ENCODE measurements at regions not wholly inside any gene's neighbourhood (a gene's known extent, or its start where the extent isn't known, plus 50 kb on each side); places are given as distances from the start of the nearest gene placed in this dataset.

DNA sequence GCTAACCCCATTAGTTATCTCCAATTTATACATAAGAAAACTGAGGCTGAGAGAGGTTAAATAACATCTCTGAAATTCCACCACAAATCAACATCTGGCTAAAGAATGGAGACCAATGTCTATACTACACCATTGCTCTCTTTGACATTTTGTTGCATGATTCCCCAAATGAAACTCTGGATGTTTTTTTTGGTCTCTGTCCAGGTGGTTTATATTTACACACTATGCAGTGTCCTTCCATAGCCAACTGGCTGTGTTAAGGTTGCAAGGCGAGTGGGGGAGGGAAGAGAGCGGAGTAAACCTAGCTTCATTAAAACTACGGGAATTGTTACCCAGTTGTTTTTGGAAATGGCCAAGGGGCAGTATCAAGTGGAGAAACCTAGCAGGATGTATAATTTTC, 67.2 kb downstream of the KIF4B start:
- no TSS peak for BruUV-seq (replicated peaks)
- ATAC-seq, result no peak
- no peak overlapping the region for H3K4me2 ChIP-seq (ENCODE audit: low read length)
- POLR2A ChIA-PET, result no interaction called here
- intact Hi-C loops (cut with micrococcal nuclease), result no loop called here
- TF ChIP-seq CEBPB (IDR thresholded peaks at IDR 0.05; ENCODE audit: low read depth), result no peak
- TF ChIP-seq EZH2phosphoT487 (IDR thresholded peaks at IDR 0.05; ENCODE audit: borderline replicate concordance), result no peak
- no peak for TF ChIP-seq ZFX (IDR thresholded peaks at IDR 0.05)
- TF ChIP-seq, protein P1, sequence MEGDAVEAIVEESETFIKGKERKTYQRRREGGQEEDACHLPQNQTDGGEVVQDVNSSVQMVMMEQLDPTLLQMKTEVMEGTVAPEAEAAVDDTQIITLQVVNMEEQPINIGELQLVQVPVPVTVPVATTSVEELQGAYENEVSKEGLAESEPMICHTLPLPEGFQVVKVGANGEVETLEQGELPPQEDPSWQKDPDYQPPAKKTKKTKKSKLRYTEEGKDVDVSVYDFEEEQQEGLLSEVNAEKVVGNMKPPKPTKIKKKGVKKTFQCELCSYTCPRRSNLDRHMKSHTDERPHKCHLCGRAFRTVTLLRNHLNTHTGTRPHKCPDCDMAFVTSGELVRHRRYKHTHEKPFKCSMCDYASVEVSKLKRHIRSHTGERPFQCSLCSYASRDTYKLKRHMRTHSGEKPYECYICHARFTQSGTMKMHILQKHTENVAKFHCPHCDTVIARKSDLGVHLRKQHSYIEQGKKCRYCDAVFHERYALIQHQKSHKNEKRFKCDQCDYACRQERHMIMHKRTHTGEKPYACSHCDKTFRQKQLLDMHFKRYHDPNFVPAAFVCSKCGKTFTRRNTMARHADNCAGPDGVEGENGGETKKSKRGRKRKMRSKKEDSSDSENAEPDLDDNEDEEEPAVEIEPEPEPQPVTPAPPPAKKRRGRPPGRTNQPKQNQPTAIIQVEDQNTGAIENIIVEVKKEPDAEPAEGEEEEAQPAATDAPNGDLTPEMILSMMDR (IDR thresholded peaks at IDR 0.05 in 2 of 3, conservative IDR thresholded peaks at IDR 0.05 in 1 of 3; ENCODE audit: borderline replicate concordance in 1 of 3, insufficient read depth in 1 of 3, low read depth in 2 of 3, low read length in 2 of 3), result no peak
- no peak for TF ChIP-seq FOSL1 (IDR thresholded peaks at IDR 0.05; ENCODE audit: low read depth)
- TF ChIP-seq, protein P2, sequence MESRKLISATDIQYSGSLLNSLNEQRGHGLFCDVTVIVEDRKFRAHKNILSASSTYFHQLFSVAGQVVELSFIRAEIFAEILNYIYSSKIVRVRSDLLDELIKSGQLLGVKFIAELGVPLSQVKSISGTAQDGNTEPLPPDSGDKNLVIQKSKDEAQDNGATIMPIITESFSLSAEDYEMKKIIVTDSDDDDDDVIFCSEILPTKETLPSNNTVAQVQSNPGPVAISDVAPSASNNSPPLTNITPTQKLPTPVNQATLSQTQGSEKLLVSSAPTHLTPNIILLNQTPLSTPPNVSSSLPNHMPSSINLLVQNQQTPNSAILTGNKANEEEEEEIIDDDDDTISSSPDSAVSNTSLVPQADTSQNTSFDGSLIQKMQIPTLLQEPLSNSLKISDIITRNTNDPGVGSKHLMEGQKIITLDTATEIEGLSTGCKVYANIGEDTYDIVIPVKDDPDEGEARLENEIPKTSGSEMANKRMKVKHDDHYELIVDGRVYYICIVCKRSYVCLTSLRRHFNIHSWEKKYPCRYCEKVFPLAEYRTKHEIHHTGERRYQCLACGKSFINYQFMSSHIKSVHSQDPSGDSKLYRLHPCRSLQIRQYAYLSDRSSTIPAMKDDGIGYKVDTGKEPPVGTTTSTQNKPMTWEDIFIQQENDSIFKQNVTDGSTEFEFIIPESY (IDR thresholded peaks at IDR 0.05; ENCODE audit: extremely low read depth, insufficient replicate concordance, low read length), result no peak
- TF ChIP-seq CBX3 (IDR thresholded peaks at IDR 0.05; ENCODE audit: low read depth), result no peak
- no peak for TF ChIP-seq JUND (IDR thresholded peaks at IDR 0.05)
- TF ChIP-seq SP1 (IDR thresholded peaks at IDR 0.05; ENCODE audit: low read depth), result no peak
- no peak for TF ChIP-seq TCF7L2 (IDR thresholded peaks at IDR 0.05; ENCODE audit: borderline replicate concordance, extremely low read depth, insufficient read depth, insufficient read length)
- no peak for TF ChIP-seq EGR1 (IDR thresholded peaks at IDR 0.05; ENCODE audit: low read depth)
- no peak for TF ChIP-seq ZNF274 (IDR thresholded peaks at IDR 0.05; ENCODE audit: low read depth, low read length)
- TF ChIP-seq POLR2A (IDR thresholded peaks at IDR 0.05; ENCODE audit: borderline replicate concordance, extremely low read depth, insufficient read depth, insufficient read length), result no peak
- TF ChIP-seq POLR2AphosphoS5 (IDR thresholded peaks at IDR 0.05; ENCODE audit: low read depth, low read length), result no peak
- no peaks in the 10 kb centered on the region for H3K9me3 ChIP-seq (ENCODE audit: control insufficient read depth in 1 of 2, insufficient read depth in 1 of 2, low read depth in 1 of 2, low read length in 2 of 2)
- RAD21 ChIA-PET (ENCODE audit: low non-redundant PET in 1 of 2, low total read pairs in 2 of 2, uncharacterized antibody in 2 of 2, unreplicated experiment in 2 of 2), result no interaction called here
- no peak for DNase-seq (ENCODE audit: low read depth, low spot score)
- CTCF ChIA-PET, result no interaction called here
- no peak overlapping the region for H3K9ac ChIP-seq (ENCODE audit: low read length)
- no peaks in the 10 kb centered on the region for H3K79me2 ChIP-seq (ENCODE audit: insufficient read depth, low read length)
- no peaks in the 10 kb centered on the region for H3K36me3 ChIP-seq (ENCODE audit: control insufficient read depth in 1 of 2, insufficient read depth in 2 of 2, low read length in 2 of 2)
- no peaks in the 10 kb centered on the region for H3K27me3 ChIP-seq (ENCODE audit: insufficient read depth, low read length)
- H3K27ac ChIP-seq (ENCODE audit: low read depth, low read length), result no peak overlapping the region
- no peak overlapping the region for H3K4me3 ChIP-seq (replicated peaks in 1 of 2; ENCODE audit: low read depth in 1 of 2, low read length in 2 of 2)
- no peaks in the 10 kb centered on the region for H3K9me2 ChIP-seq (ENCODE audit: insufficient read depth)
- H4K20me1 ChIP-seq (ENCODE audit: insufficient read depth), result no peaks in the 10 kb centered on the region
- H2AFZ ChIP-seq (ENCODE audit: low read depth, low read length, poor library complexity, severe bottlenecking), result no peak overlapping the region
- peaks cover 3 to 17% of the 10 kb centered on the region in 2 experiments; a peak in 3 of 4 replicates for H3K4me1 ChIP-seq (ENCODE audit: control insufficient read depth in 1 of 2, insufficient read depth in 2 of 2, low read length in 2 of 2)
